Smooth muscle cell (in vitro differentiated cells): ENCODE measurements at regions not wholly inside any gene's neighbourhood (a gene's known extent, or its start where the extent isn't known, plus 50 kb on each side); places are given as distances from the start of the nearest gene placed in this dataset.

Experiments used
- DNase-seq: peaks from one replicate; lab custom pipeline; 2025; ENCODE audit not compliant: unreplicated experiment; lab: John Stamatoyannopoulos, UW
- H2AFZ ChIP-seq: fragments of 200-600 bp; sonication (generic); 2 replicates; pipeline ENCODE4 v1.6.0; 2016; ENCODE audit warnings: antibody characterized with exemption, low read depth, mild to moderate bottlenecking
- H3F3A ChIP-seq: fragments of 200-600 bp; sonication (generic); 2 replicates; pipeline ENCODE4 v1.6.0; 2017; ENCODE audit warnings: antibody characterized with exemption, low read depth
- H3K27ac ChIP-seq: fragments of 200-600 bp; sonication (generic); 2 replicates; pipeline ENCODE4 v1.5.1; 2016; ENCODE audit warnings: low read depth, mild to moderate bottlenecking
- H3K27me3 ChIP-seq: fragments of 200-600 bp; sonication (generic); 2 replicates; pipeline ENCODE4 v1.6.1; 2016; ENCODE audit warnings: low read depth, mild to moderate bottlenecking
- H3K36me3 ChIP-seq: fragments of 200-600 bp; sonication (generic); 2 replicates; pipeline ENCODE4 v1.5.1; 2016; ENCODE audit warnings: low read depth
- H3K4me1 ChIP-seq: fragments of 200-600 bp; sonication (generic); 2 replicates; pipeline ENCODE4 v1.5.1; 2016; ENCODE audit warnings: low read depth
- H3K4me2 ChIP-seq: fragments of 200-600 bp; sonication (generic); 2 replicates; pipeline ENCODE4 v1.6.0; 2016; ENCODE audit warnings: mild to moderate bottlenecking
- H3K4me3 ChIP-seq: fragments of 200-600 bp; sonication (generic); 2 replicates; pipeline ENCODE4 v1.5.1; 2016; ENCODE audit warnings: mild to moderate bottlenecking
- H3K79me2 ChIP-seq: fragments of 200-600 bp; sonication (generic); 2 replicates; pipeline ENCODE4 v1.6.0; 2016; ENCODE audit warnings: low read depth, mild to moderate bottlenecking
- H3K9ac ChIP-seq: fragments of 200-600 bp; sonication (generic); 2 replicates; pipeline ENCODE4 v1.6.0; 2016; ENCODE audit warnings: low read depth
- H3K9me3 ChIP-seq: fragments of 200-600 bp; sonication (generic); replicated peaks from 2 replicates; pipeline ENCODE4 v1.5.1; 2016; ENCODE audit warnings: low read depth
- H4K20me1 ChIP-seq: fragments of 200-600 bp; sonication (generic); 2 replicates; pipeline ENCODE4 v1.6.0; 2016; ENCODE audit warnings: low read depth
- CTCF ChIP-seq: fragments of 200-600 bp; sonication (generic); IDR thresholded peaks from 2 replicates; pipeline ENCODE4 v1.5.1; 2017; ENCODE audit warnings: borderline replicate concordance, mild to moderate bottlenecking, antibody characterized with exemption; ENCODE audit not compliant: insufficient read depth, poor library complexity, severe bottlenecking
- WGBS: methylation state at CpG from one replicate; pipeline ENCODE4 v1.1.7; 2016; ENCODE audit warnings: low lambda C conversion rate; 5-methylcytosine and 5-hydroxymethylcytosine counted together

- TF ChIP-seq CTCF = no peak
- DNase-seq = no peak
- no peaks in the 10 kb centered on the region for H3K27me3 ChIP-seq
- no peaks in the 10 kb centered on the region for H4K20me1 ChIP-seq
- H3K36me3 ChIP-seq = no peaks in the 10 kb centered on the region
- H2AFZ ChIP-seq = peak overlapping the region; percentile 17
- peaks cover 26% of the 10 kb centered on the region for H3K4me1 ChIP-seq
- H3K27ac ChIP-seq = peak overlapping the region; percentile 69
- no peaks in the 10 kb centered on the region for H3K79me2 ChIP-seq
- 74% methylated on average over 7 of the region's 7 CpGs for WGBS
- no peaks in the 10 kb centered on the region for H3F3A ChIP-seq
- no peak overlapping the region for H3K4me3 ChIP-seq
- no peak overlapping the region for H3K9ac ChIP-seq
- peak overlapping the region; percentile 39 for H3K4me2 ChIP-seq
- H3K9me3 ChIP-seq = no peaks in the 10 kb centered on the region
Observed at GRCh38 chr2:212912445-212913103, 238.8 kb downstream of the IKZF2 start.

- no peak for DNase-seq
- no peak overlapping the region for H3K9ac ChIP-seq
- no peaks in the 10 kb centered on the region for H3F3A ChIP-seq
- no peaks in the 10 kb centered on the region for H4K20me1 ChIP-seq
- no peak overlapping the region for H3K4me3 ChIP-seq
- WGBS = 83% methylated on average over 4 of the region's 4 CpGs
- H3K36me3 ChIP-seq = no peaks in the 10 kb centered on the region
- H2AFZ ChIP-seq = peak overlapping the region; percentile 81
- no peak overlapping the region for H3K4me2 ChIP-seq
- no peaks in the 10 kb centered on the region for H3K9me3 ChIP-seq
- TF ChIP-seq CTCF = no peak
- H3K4me1 ChIP-seq = peaks cover 42% of the 10 kb centered on the region
- H3K79me2 ChIP-seq = no peaks in the 10 kb centered on the region
- no peak overlapping the region for H3K27ac ChIP-seq
- H3K27me3 ChIP-seq = no peaks in the 10 kb centered on the region
Observed at GRCh38 chr2:212911011-212911410, 240.4 kb downstream of the IKZF2 start.

GRCh38 chr2:212908682-212909435, 242.6 kb downstream of the IKZF2 start:
- H3K27ac ChIP-seq = no peak overlapping the region
- H3K36me3 ChIP-seq = no peaks in the 10 kb centered on the region
- no peak overlapping the region for H3K4me2 ChIP-seq
- no peak overlapping the region for H3K4me3 ChIP-seq
- peaks cover 51% of the 10 kb centered on the region for H3K4me1 ChIP-seq
- H4K20me1 ChIP-seq = no peaks in the 10 kb centered on the region
- H3F3A ChIP-seq = no peaks in the 10 kb centered on the region
- no peaks in the 10 kb centered on the region for H3K9me3 ChIP-seq
- no peak overlapping the region for H2AFZ ChIP-seq
- no peak overlapping the region for H3K9ac ChIP-seq
- DNase-seq = no peak
- WGBS = 87% methylated on average over 4 of the region's 4 CpGs
- no peaks in the 10 kb centered on the region for H3K27me3 ChIP-seq
- no peaks in the 10 kb centered on the region for H3K79me2 ChIP-seq
- no peak for TF ChIP-seq CTCF

GRCh38 chr2:212908031-212908430, 243.4 kb downstream of the IKZF2 start:
- no peak overlapping the region for H3K4me2 ChIP-seq
- H3K4me1 ChIP-seq = peaks cover 46% of the 10 kb centered on the region
- no peaks in the 10 kb centered on the region for H3K36me3 ChIP-seq
- H3K9ac ChIP-seq = no peak overlapping the region
- no peak overlapping the region for H2AFZ ChIP-seq
- H3K79me2 ChIP-seq = no peaks in the 10 kb centered on the region
- no peak for TF ChIP-seq CTCF
- no peak overlapping the region for H3K4me3 ChIP-seq
- no peak for DNase-seq
- H3K27me3 ChIP-seq = no peaks in the 10 kb centered on the region
- H4K20me1 ChIP-seq = no peaks in the 10 kb centered on the region
- no peaks in the 10 kb centered on the region for H3F3A ChIP-seq
- H3K9me3 ChIP-seq = no peaks in the 10 kb centered on the region
- H3K27ac ChIP-seq = peak overlapping the region; percentile 2
- WGBS = 92% methylated on average over 5 of the region's 5 CpGs
